ENCODE measurements at regions not wholly inside any gene's neighbourhood (a gene's known extent, or its start where the extent isn't known, plus 50 kb on each side); places are given as distances from the start of the nearest gene placed in this dataset.

DNA sequence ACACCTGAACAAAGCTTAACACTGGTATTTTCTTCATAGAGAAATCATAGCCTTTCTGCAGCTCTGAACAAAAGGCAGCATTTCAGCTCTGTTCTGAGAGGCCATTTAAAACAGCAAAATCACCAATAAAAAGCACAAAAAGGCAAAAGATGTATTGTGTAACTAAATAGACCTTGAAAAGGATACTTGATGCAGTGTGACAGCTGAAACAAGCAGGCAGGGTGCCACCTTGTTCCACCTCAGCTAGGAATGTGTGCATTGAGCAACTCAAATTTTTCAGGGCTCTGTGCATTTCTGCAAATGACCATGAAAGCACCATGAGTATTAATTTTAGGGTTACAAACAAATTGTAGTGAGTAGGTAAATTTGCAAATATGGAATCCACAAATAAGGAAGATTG is 65.8 kb downstream of the RHOU start:
- no peak for TF ChIP-seq POLR2A (IDR thresholded peaks at IDR 0.05)
- TF ChIP-seq, protein P1, sequence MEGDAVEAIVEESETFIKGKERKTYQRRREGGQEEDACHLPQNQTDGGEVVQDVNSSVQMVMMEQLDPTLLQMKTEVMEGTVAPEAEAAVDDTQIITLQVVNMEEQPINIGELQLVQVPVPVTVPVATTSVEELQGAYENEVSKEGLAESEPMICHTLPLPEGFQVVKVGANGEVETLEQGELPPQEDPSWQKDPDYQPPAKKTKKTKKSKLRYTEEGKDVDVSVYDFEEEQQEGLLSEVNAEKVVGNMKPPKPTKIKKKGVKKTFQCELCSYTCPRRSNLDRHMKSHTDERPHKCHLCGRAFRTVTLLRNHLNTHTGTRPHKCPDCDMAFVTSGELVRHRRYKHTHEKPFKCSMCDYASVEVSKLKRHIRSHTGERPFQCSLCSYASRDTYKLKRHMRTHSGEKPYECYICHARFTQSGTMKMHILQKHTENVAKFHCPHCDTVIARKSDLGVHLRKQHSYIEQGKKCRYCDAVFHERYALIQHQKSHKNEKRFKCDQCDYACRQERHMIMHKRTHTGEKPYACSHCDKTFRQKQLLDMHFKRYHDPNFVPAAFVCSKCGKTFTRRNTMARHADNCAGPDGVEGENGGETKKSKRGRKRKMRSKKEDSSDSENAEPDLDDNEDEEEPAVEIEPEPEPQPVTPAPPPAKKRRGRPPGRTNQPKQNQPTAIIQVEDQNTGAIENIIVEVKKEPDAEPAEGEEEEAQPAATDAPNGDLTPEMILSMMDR (IDR thresholded peaks at IDR 0.05), result no peak
